Loucy (cell line): ENCODE measurements at regions not wholly inside any gene's neighbourhood (a gene's known extent, or its start where the extent isn't known, plus 50 kb on each side); places are given as distances from the start of the nearest gene placed in this dataset.
"Not testable (repeated sequence)": the region's sequence is repeated elsewhere in the genome, so short reads cannot be mapped to it uniquely, and the experiment has no call there.

Experiments
- H2AFZ ChIP-seq: fragments of 200-600 bp; sonication (generic); 2 replicates; pipeline ENCODE4 v1.6.0; 2016; ENCODE audit warnings: antibody characterized with exemption, mild to moderate bottlenecking, low read length, moderate library complexity
- H3F3A ChIP-seq: fragments of 200-600 bp; 2 replicates; pipeline ENCODE4 v1.6.0; 2016; ENCODE audit warnings: antibody characterized with exemption, low read depth, mild to moderate bottlenecking
- H3K27me3 ChIP-seq: fragments of 200-600 bp; sonication (generic); 2 replicates; pipeline ENCODE4 v1.6.1; 2014; ENCODE audit warnings: low read length, mild to moderate bottlenecking; ENCODE audit not compliant: insufficient read depth, poor library complexity, severe bottlenecking
- H3K36me3 ChIP-seq: fragments of 200-600 bp; sonication (generic); 2 replicates; pipeline ENCODE4 v1.6.1; 2016; ENCODE audit warnings: low read length; ENCODE audit not compliant: insufficient read depth
- H3K4me1 ChIP-seq: fragments of 200-600 bp; sonication (generic); 2 replicates; pipeline ENCODE4 v1.5.1; 2014; ENCODE audit warnings: low read length, mild to moderate bottlenecking; ENCODE audit not compliant: insufficient read depth, poor library complexity, severe bottlenecking
- H3K4me2 ChIP-seq: fragments of 200-600 bp; sonication (generic); 2 replicates; pipeline ENCODE4 v1.6.0; 2014; ENCODE audit warnings: antibody characterized with exemption, low read length, low read depth, mild to moderate bottlenecking; ENCODE audit not compliant: poor library complexity, severe bottlenecking
- H3K4me3 ChIP-seq: fragments of 200-600 bp; sonication (generic); 2 replicates; pipeline ENCODE4 v1.5.1; 2014; ENCODE audit warnings: low read length, mild to moderate bottlenecking, mixed read lengths; ENCODE audit not compliant: poor library complexity, severe bottlenecking
- H3K79me2 ChIP-seq: fragments of 200-600 bp; sonication (generic); 2 replicates; pipeline ENCODE4 v1.6.1; 2014; ENCODE audit warnings: low read length; ENCODE audit not compliant: insufficient read depth
- H3K9ac ChIP-seq: fragments of 200-600 bp; sonication (generic); 2 replicates; pipeline ENCODE4 v1.6.0; 2014; ENCODE audit warnings: mild to moderate bottlenecking, low read depth, low read length, moderate library complexity; ENCODE audit not compliant: poor library complexity, severe bottlenecking
- H3K9me2 ChIP-seq: fragments of 200-600 bp; sonication (generic); replicated peaks from 2 replicates; pipeline ENCODE4 v1.6.1; 2016; ENCODE audit warnings: low read depth, low read length, mixed read lengths
- H3K9me3 ChIP-seq: fragments of 200-600 bp; sonication (generic); 2 replicates; pipeline ENCODE4 v1.6.1; 2014; ENCODE audit warnings: mild to moderate bottlenecking, antibody characterized with exemption, low read length, low read depth; ENCODE audit not compliant: insufficient read depth
- H4K20me1 ChIP-seq: fragments of 200-600 bp; sonication (generic); 2 replicates; pipeline ENCODE4 v1.6.0; 2014; ENCODE audit warnings: antibody characterized with exemption, low read length, mild to moderate bottlenecking; ENCODE audit not compliant: insufficient read depth, poor library complexity, severe bottlenecking
- EZH2phosphoT487 ChIP-seq: fragments of 200-600 bp; IDR thresholded peaks from 2 replicates; pipeline ENCODE4 v1.6.1; 2018; ENCODE audit warnings: antibody characterized with exemption, mild to moderate bottlenecking, moderate library complexity, borderline replicate concordance
- TF ChIP-seq, protein P1 (sequence below): fragments of 200-600 bp; sonication (generic); conservative IDR thresholded peaks from 2 replicates; pipeline ENCODE4 v1.5.1; 2014; ENCODE audit warnings: mild to moderate bottlenecking, antibody characterized with exemption, low read length

GRCh38 chr16:5756969-5757368 lies 659.4 kb upstream of the EEF2KMT start:
- Histone ChIP-seq H3K9ac (no peak overlapping the region), H3K79me2 (no peaks in the 10 kb centered on the region), H3K36me3 (no peaks in the 10 kb centered on the region), H3F3A (no peaks in the 10 kb centered on the region), H3K4me1 (no peaks in the 10 kb centered on the region), H2AFZ (no peak overlapping the region), H3K4me2 (no peak overlapping the region), H3K9me3 (no peaks in the 10 kb centered on the region), H4K20me1 (no peaks in the 10 kb centered on the region), H3K27me3 (no peaks in the 10 kb centered on the region), H3K9me2 (no peaks in the 10 kb centered on the region), H3K4me3 (no peak overlapping the region)
- TF ChIP-seq EZH2phosphoT487, result no peak
- TF ChIP-seq, protein P1, sequence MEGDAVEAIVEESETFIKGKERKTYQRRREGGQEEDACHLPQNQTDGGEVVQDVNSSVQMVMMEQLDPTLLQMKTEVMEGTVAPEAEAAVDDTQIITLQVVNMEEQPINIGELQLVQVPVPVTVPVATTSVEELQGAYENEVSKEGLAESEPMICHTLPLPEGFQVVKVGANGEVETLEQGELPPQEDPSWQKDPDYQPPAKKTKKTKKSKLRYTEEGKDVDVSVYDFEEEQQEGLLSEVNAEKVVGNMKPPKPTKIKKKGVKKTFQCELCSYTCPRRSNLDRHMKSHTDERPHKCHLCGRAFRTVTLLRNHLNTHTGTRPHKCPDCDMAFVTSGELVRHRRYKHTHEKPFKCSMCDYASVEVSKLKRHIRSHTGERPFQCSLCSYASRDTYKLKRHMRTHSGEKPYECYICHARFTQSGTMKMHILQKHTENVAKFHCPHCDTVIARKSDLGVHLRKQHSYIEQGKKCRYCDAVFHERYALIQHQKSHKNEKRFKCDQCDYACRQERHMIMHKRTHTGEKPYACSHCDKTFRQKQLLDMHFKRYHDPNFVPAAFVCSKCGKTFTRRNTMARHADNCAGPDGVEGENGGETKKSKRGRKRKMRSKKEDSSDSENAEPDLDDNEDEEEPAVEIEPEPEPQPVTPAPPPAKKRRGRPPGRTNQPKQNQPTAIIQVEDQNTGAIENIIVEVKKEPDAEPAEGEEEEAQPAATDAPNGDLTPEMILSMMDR, result no peak

- H3K79me2 ChIP-seq, result no peaks in the 10 kb centered on the region
- H4K20me1 ChIP-seq, result no peaks in the 10 kb centered on the region
- no peaks in the 10 kb centered on the region for H3K9me2 ChIP-seq
- H3F3A ChIP-seq, result no peaks in the 10 kb centered on the region
- no peaks in the 10 kb centered on the region for H3K27me3 ChIP-seq
- no peak overlapping the region for H3K9ac ChIP-seq
- no peaks in the 10 kb centered on the region for H3K36me3 ChIP-seq
- TF ChIP-seq, protein P1, result no peak
- no peak for TF ChIP-seq EZH2phosphoT487
- no peak overlapping the region for H3K4me2 ChIP-seq
- no peak overlapping the region for H3K4me3 ChIP-seq
- H2AFZ ChIP-seq, result no peak overlapping the region
- no peaks in the 10 kb centered on the region for H3K9me3 ChIP-seq
- H3K4me1 ChIP-seq, result no peaks in the 10 kb centered on the region
These were observed 655.8 kb upstream of the EEF2KMT start for GRCh38 chr16:5753381-5753780.

- Histone ChIP-seq H3K4me1 (no peaks in the 10 kb centered on the region), H3K27me3 (no peaks in the 10 kb centered on the region), H3K4me3 (no peak overlapping the region), H3F3A (no peaks in the 10 kb centered on the region), H3K4me2 (no peak overlapping the region), H3K9me3 (no peaks in the 10 kb centered on the region), H3K9ac (no peak overlapping the region), H4K20me1 (no peaks in the 10 kb centered on the region), H3K36me3 (no peaks in the 10 kb centered on the region), H3K9me2 (no peaks in the 10 kb centered on the region), H2AFZ (no peak overlapping the region), H3K79me2 (no peaks in the 10 kb centered on the region)
- TF ChIP-seq, protein P1, result no peak
- TF ChIP-seq EZH2phosphoT487, result no peak
These were observed 653.6 kb upstream of the EEF2KMT start for GRCh38 chr16:5751216-5751615.

DNA sequence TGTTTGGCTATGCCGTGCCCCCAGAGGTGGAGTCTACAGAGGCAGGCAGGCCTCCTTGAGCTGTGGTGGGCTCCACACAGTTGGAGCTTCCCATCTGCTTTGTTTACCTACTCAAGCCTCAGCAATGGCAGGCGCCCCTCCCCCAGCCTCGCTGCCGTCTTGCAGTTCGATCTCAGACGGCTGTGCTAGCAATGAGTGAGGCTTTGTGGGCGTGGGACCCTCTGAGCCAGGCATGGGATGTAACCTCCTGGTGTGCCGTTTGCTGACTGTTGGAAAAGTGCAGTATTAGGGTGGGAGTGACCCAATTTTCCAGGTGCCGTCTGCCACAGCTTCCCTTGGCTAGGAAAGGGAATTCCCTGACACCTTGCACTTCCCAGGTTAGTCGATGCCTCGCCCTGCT lies 652.8 kb upstream of the EEF2KMT start:
- not testable (repeated sequence) for H3K4me1 ChIP-seq, H3K4me2 ChIP-seq, H3K9me3 ChIP-seq, H3F3A ChIP-seq, H3K36me3 ChIP-seq, H3K9me2 ChIP-seq, H3K4me3 ChIP-seq, H3K79me2 ChIP-seq, H2AFZ ChIP-seq, H3K27me3 ChIP-seq, H4K20me1 ChIP-seq, H3K9ac ChIP-seq
